Myocyte (in vitro differentiated cells): ENCODE measurements at regions not wholly inside any gene's neighbourhood (a gene's known extent, or its start where the extent isn't known, plus 50 kb on each side); places are given as distances from the start of the nearest gene placed in this dataset.

Experiments
- DNase-seq: peaks from one replicate; pipeline ENCODE4 v3.0.0-alpha.2; 2012; ENCODE audit warnings: low read depth

- DNase-seq: no peak
Measured at GRCh38 chr5:38643616-38644015, 87.2 kb upstream of the LIFR start.

- no peak for DNase-seq
Measured at GRCh38 chr5:38645508-38645907, 89.1 kb upstream of the LIFR start.

GRCh38 chr5:38648703-38649291, 92.4 kb upstream of the LIFR start:
- no peak for DNase-seq

GRCh38 chr5:38650540-38650939, 94.1 kb upstream of the LIFR start:
- no peak for DNase-seq

GRCh38 chr5:38650946-38651345, 94.5 kb upstream of the LIFR start:
- DNase-seq: peak; percentile 10

- peak; percentile 64 for DNase-seq
Measured at GRCh38 chr5:38651806-38652205, 95.4 kb upstream of the LIFR start.

- no peak for DNase-seq
Measured at GRCh38 chr5:38653389-38653788, 96.9 kb upstream of the LIFR start.

- DNase-seq: no peak
Measured at GRCh38 chr5:38655691-38656090, 99.2 kb upstream of the LIFR start.

GRCh38 chr5:38656568-38656967, 100.1 kb upstream of the LIFR start:
- DNase-seq: no peak

- no peak for DNase-seq
Measured at GRCh38 chr5:38657020-38657419, 100.6 kb upstream of the LIFR start.

- no peak for DNase-seq
Measured at GRCh38 chr5:38660194-38660668, 103.8 kb upstream of the LIFR start.

GRCh38 chr5:38662090-38662489, 105.6 kb upstream of the LIFR start:
- DNase-seq: no peak

- DNase-seq: no peak
Measured at GRCh38 chr5:38663249-38663648, 106.8 kb upstream of the LIFR start.

GRCh38 chr5:38666668-38667498, 110.4 kb upstream of the LIFR start:
- peak; percentile 46 for DNase-seq

GRCh38 chr5:38667499-38667776, 111.0 kb upstream of the LIFR start:
- DNase-seq: no peak

- no peak for DNase-seq
Measured at GRCh38 chr5:38669361-38669880, 113.0 kb upstream of the LIFR start.

- no peak for DNase-seq
Measured at GRCh38 chr5:38670066-38670465, 113.6 kb upstream of the LIFR start.

GRCh38 chr5:38670878-38671277, 114.4 kb upstream of the LIFR start:
- peak; percentile 26 for DNase-seq

- DNase-seq: peak; percentile 32
Measured at GRCh38 chr5:38672059-38672788, 115.8 kb upstream of the LIFR start.

- DNase-seq: no peak
Measured at GRCh38 chr5:38673671-38674071, 117.2 kb upstream of the LIFR start.

GRCh38 chr5:38675443-38675842, 119.0 kb upstream of the LIFR start:
- DNase-seq: no peak

GRCh38 chr5:38677636-38678035, 121.2 kb upstream of the LIFR start:
- no peak for DNase-seq
